ENCODE measurements at regions not wholly inside any gene's neighbourhood (a gene's known extent, or its start where the extent isn't known, plus 50 kb on each side); places are given as distances from the start of the nearest gene placed in this dataset.

- Histone ChIP-seq H3K36me3 (replicated peaks; ENCODE audit: control insufficient read depth, insufficient read depth, low read length) (no peaks in the 10 kb centered on the region), H3K27me3 (ENCODE audit: control insufficient read depth, insufficient read depth, low read length) (no peaks in the 10 kb centered on the region), H3K4me3 (ENCODE audit: insufficient read depth, low read depth, low read length) (no peak overlapping the region)
- peak; percentile 16 for DNase-seq
Observed at GRCh38 chr13:39952249-39953233, 297.1 kb downstream of the COG6 start.

- Histone ChIP-seq H3K27me3 (ENCODE audit: control insufficient read depth, insufficient read depth, low read length) (no peaks in the 10 kb centered on the region), H3K36me3 (replicated peaks; ENCODE audit: control insufficient read depth, insufficient read depth, low read length) (no peaks in the 10 kb centered on the region), H3K4me3 (ENCODE audit: insufficient read depth, low read depth, low read length) (no peak overlapping the region)
- no peak for DNase-seq
Observed at GRCh38 chr13:39954476-39954875, 299.0 kb downstream of the COG6 start.

- DNase-seq: no peak
- Histone ChIP-seq H3K4me3 (ENCODE audit: insufficient read depth, low read depth, low read length) (no peak overlapping the region), H3K36me3 (replicated peaks; ENCODE audit: control insufficient read depth, insufficient read depth, low read length) (no peaks in the 10 kb centered on the region), H3K27me3 (ENCODE audit: control insufficient read depth, insufficient read depth, low read length) (no peaks in the 10 kb centered on the region)
Observed at GRCh38 chr13:39955560-39955959, 300.1 kb downstream of the COG6 start.

- DNase-seq: no peak
- Histone ChIP-seq H3K36me3 (replicated peaks; ENCODE audit: control insufficient read depth, insufficient read depth, low read length) (no peaks in the 10 kb centered on the region), H3K27me3 (ENCODE audit: control insufficient read depth, insufficient read depth, low read length) (no peaks in the 10 kb centered on the region), H3K4me3 (ENCODE audit: insufficient read depth, low read depth, low read length) (no peak overlapping the region)
Observed at GRCh38 chr13:39956036-39956435, 300.6 kb downstream of the COG6 start.

- H3K36me3 ChIP-seq (replicated peaks; ENCODE audit: control insufficient read depth, insufficient read depth, low read length): no peaks in the 10 kb centered on the region
- no peak for DNase-seq
- no peak overlapping the region for H3K4me3 ChIP-seq (ENCODE audit: insufficient read depth, low read depth, low read length)
- no peaks in the 10 kb centered on the region for H3K27me3 ChIP-seq (ENCODE audit: control insufficient read depth, insufficient read depth, low read length)
Observed at GRCh38 chr13:39957868-39958677, 302.6 kb downstream of the COG6 start.

GRCh38 chr13:39959497-39960144, 304.2 kb downstream of the COG6 start:
- DNase-seq: no peak
- H3K36me3 ChIP-seq (replicated peaks; ENCODE audit: control insufficient read depth, insufficient read depth, low read length): no peaks in the 10 kb centered on the region
- H3K27me3 ChIP-seq (ENCODE audit: control insufficient read depth, insufficient read depth, low read length): no peaks in the 10 kb centered on the region
- no peak overlapping the region for H3K4me3 ChIP-seq (ENCODE audit: insufficient read depth, low read depth, low read length)

- Histone ChIP-seq H3K27me3 (ENCODE audit: control insufficient read depth, insufficient read depth, low read length) (no peaks in the 10 kb centered on the region), H3K36me3 (replicated peaks; ENCODE audit: control insufficient read depth, insufficient read depth, low read length) (no peaks in the 10 kb centered on the region), H3K4me3 (ENCODE audit: insufficient read depth, low read depth, low read length) (no peak overlapping the region)
- no peak for DNase-seq
Observed at GRCh38 chr13:39960191-39960590, 304.7 kb downstream of the COG6 start.

- Histone ChIP-seq H3K27me3 (ENCODE audit: control insufficient read depth, insufficient read depth, low read length) (no peaks in the 10 kb centered on the region), H3K4me3 (ENCODE audit: insufficient read depth, low read depth, low read length) (no peak overlapping the region), H3K36me3 (replicated peaks; ENCODE audit: control insufficient read depth, insufficient read depth, low read length) (no peaks in the 10 kb centered on the region)
- no peak for DNase-seq
Observed at GRCh38 chr13:39961036-39961435, 305.6 kb downstream of the COG6 start.

- no peaks in the 10 kb centered on the region for H3K27me3 ChIP-seq (ENCODE audit: control insufficient read depth, insufficient read depth, low read length)
- H3K36me3 ChIP-seq (replicated peaks; ENCODE audit: control insufficient read depth, insufficient read depth, low read length): no peaks in the 10 kb centered on the region
- H3K4me3 ChIP-seq (ENCODE audit: insufficient read depth, low read depth, low read length): no peak overlapping the region
- DNase-seq: no peak
Observed at GRCh38 chr13:39963612-39964011, 308.1 kb downstream of the COG6 start.

GRCh38 chr13:39965309-39965708, 309.8 kb downstream of the COG6 start:
- no peak for DNase-seq
- no peaks in the 10 kb centered on the region for H3K36me3 ChIP-seq (replicated peaks; ENCODE audit: control insufficient read depth, insufficient read depth, low read length)

GRCh38 chr13:39967199-39967959, 311.9 kb downstream of the COG6 start:
- Histone ChIP-seq H3K27me3 (ENCODE audit: control insufficient read depth, insufficient read depth, low read length) (no peaks in the 10 kb centered on the region), H3K36me3 (replicated peaks; ENCODE audit: control insufficient read depth, insufficient read depth, low read length) (no peaks in the 10 kb centered on the region), H3K4me3 (ENCODE audit: insufficient read depth, low read depth, low read length) (no peak overlapping the region)
- no peak for DNase-seq

More at GRCh38 chr13:39965309-39965708, 309.8 kb downstream of the COG6 start:
- H3K27me3 ChIP-seq (ENCODE audit: control insufficient read depth, insufficient read depth, low read length): no peaks in the 10 kb centered on the region
- H3K4me3 ChIP-seq (ENCODE audit: insufficient read depth, low read depth, low read length): no peak overlapping the region

- Histone ChIP-seq H3K4me3 (ENCODE audit: insufficient read depth, low read depth, low read length) (no peak overlapping the region), H3K36me3 (replicated peaks; ENCODE audit: control insufficient read depth, insufficient read depth, low read length) (no peaks in the 10 kb centered on the region), H3K27me3 (ENCODE audit: control insufficient read depth, insufficient read depth, low read length) (no peaks in the 10 kb centered on the region)
- no peak for DNase-seq
Observed at GRCh38 chr13:39968646-39969475, 313.4 kb downstream of the COG6 start.

GRCh38 chr13:39970177-39970846, 314.9 kb downstream of the COG6 start:
- no peak for DNase-seq
- H3K27me3 ChIP-seq (ENCODE audit: control insufficient read depth, insufficient read depth, low read length): no peaks in the 10 kb centered on the region
- no peak overlapping the region for H3K4me3 ChIP-seq (ENCODE audit: insufficient read depth, low read depth, low read length)
- no peaks in the 10 kb centered on the region for H3K36me3 ChIP-seq (replicated peaks; ENCODE audit: control insufficient read depth, insufficient read depth, low read length)
